SK-N-SH (cell line): ENCODE measurements at regions not wholly inside any gene's neighbourhood (a gene's known extent, or its start where the extent isn't known, plus 50 kb on each side); places are given as distances from the start of the nearest gene placed in this dataset.

Experiments
- CTCF ChIA-PET: fragments of 300-600, 350-600 bp; formaldehyde crosslinking; extraction: SDS; loops from one replicate; lab custom pipeline; 2021; lab: Yijun Ruan, JAX
- POLR2A ChIA-PET: fragments of 350-600 bp; sonication (Branson Sonifier 250); formaldehyde crosslinking; extraction: SDS; loops from one replicate; lab custom pipeline; 2020; ENCODE audit warnings: antibody characterized with exemption, inconsistent platforms; lab: Yijun Ruan, JAX
- DNase-seq: peaks from one replicate; pipeline ENCODE4 v3.0.0; 2012
- H2AFZ ChIP-seq: fragments of 200-600 bp; sonication (generic); 2 replicates; pipeline ENCODE4 v1.8.1; 2016; ENCODE audit warnings: antibody characterized with exemption, mild to moderate bottlenecking, low read depth
- H3F3A ChIP-seq: fragments of 200-600 bp; sonication (generic); replicated peaks from 2 replicates; pipeline ENCODE3; 2016; ENCODE audit warnings: antibody characterized with exemption, mild to moderate bottlenecking; ENCODE audit not compliant: insufficient read depth
- H3K27ac ChIP-seq, 2 experiments: fragments of 200-500 bp in 1 of 2; fragments of 200-600 bp in 1 of 2; sonication (Bioruptor generic) in 1 of 2; sonication (generic), shearing (Covaris generic) in 1 of 2; 2 replicates each; pipeline versions ENCODE4 v1.5.1 to v1.6.1; 2014 to 2016; ENCODE audit warnings: low read depth in 2 of 2, inconsistent platforms in 1 of 2, low read length in 1 of 2, mild to moderate bottlenecking in 1 of 2, mixed read lengths in 1 of 2
- H3K27me3 ChIP-seq: fragments of 200-600 bp; sonication (generic), shearing (Covaris generic); 2 replicates; pipeline ENCODE4 v1.6.1; 2016; ENCODE audit warnings: mixed run types; ENCODE audit not compliant: insufficient read depth
- H3K36me3 ChIP-seq, 2 experiments: fragments of 200-500 bp in 1 of 2; fragments of 200-600 bp in 1 of 2; sonication (Bioruptor generic) in 1 of 2; sonication (generic) in 1 of 2; replicated peaks in 1 of 2; 2 replicates each; pipeline versions ENCODE3 to v1.5.1; 2014 to 2016; ENCODE audit warnings: low read length in 1 of 2, mild to moderate bottlenecking in 1 of 2; ENCODE audit not compliant: insufficient read depth in 2 of 2, control insufficient read depth in 1 of 2
- H3K4me1 ChIP-seq, 2 experiments: fragments of 200-500 bp in 1 of 2; fragments of 200-600 bp in 1 of 2; sonication (Bioruptor generic) in 1 of 2; sonication (generic), shearing (Covaris generic) in 1 of 2; 2 replicates each; pipeline versions ENCODE4 v1.5.1 to v1.6.1; 2014 to 2016; ENCODE audit warnings: low read depth in 1 of 2, low read length in 1 of 2, mixed run types in 1 of 2; ENCODE audit not compliant: insufficient read depth in 2 of 2, control insufficient read depth in 1 of 2
- H3K4me2 ChIP-seq: fragments of 200-600 bp; sonication (generic), shearing (Covaris generic); 2 replicates; pipeline ENCODE4 v1.6.1; 2017; ENCODE audit warnings: mixed run types
- H3K4me3 ChIP-seq, 2 experiments: fragments of 200-500 bp in 1 of 2; fragments of 200-600 bp in 1 of 2; sonication (Bioruptor generic) in 1 of 2; sonication (generic), shearing (Covaris generic) in 1 of 2; 2 replicates each; pipeline versions ENCODE4 v1.5.1 to v1.8.1; 2014 to 2016; ENCODE audit warnings: low read depth in 2 of 2, inconsistent platforms in 1 of 2, low read length in 1 of 2, mild to moderate bottlenecking in 1 of 2, mixed read lengths in 1 of 2, moderate library complexity in 1 of 2
- H3K79me2 ChIP-seq: fragments of 200-600 bp; sonication (generic); 2 replicates; pipeline ENCODE4 v1.8.1; 2017; ENCODE audit warnings: mild to moderate bottlenecking; ENCODE audit not compliant: insufficient read depth
- H3K9ac ChIP-seq: fragments of 200-600 bp; sonication (generic); 2 replicates; pipeline ENCODE4 v1.6.1; 2017; ENCODE audit warnings: mixed run types
- H3K9me2 ChIP-seq: fragments of 200-600 bp; sonication (generic); 2 replicates; pipeline ENCODE4 v1.6.1; 2017; ENCODE audit warnings: mixed run types
- H3K9me3 ChIP-seq: fragments of 200-600 bp; sonication (generic); 2 replicates; pipeline ENCODE4 v1.6.1; 2017; ENCODE audit warnings: mixed run types, mild to moderate bottlenecking, moderate library complexity
- H4K20me1 ChIP-seq: fragments of 200-600 bp; sonication (generic); 2 replicates; pipeline ENCODE4 v1.6.1; 2017; ENCODE audit warnings: mild to moderate bottlenecking, mixed run types; ENCODE audit not compliant: insufficient read depth
- CHD2 ChIP-seq: fragments of 150-350 bp; IDR thresholded peaks from 2 replicates; pipeline ENCODE4 v1.6.1; 2018; ENCODE audit warnings: low read length; ENCODE audit not compliant: partially characterized antibody
- CTCF ChIP-seq: fragments of 200-600 bp; sonication (generic); IDR thresholded peaks from 2 replicates; pipeline ENCODE4 v1.6.1; 2017; ENCODE audit warnings: antibody characterized with exemption, mild to moderate bottlenecking, moderate library complexity
- ELF1 ChIP-seq: IDR thresholded peaks from 2 replicates; pipeline ENCODE4 v1.4.0; 2012
- EP300 ChIP-seq, 2 experiments: IDR thresholded peaks; 2 replicates each; pipeline versions ENCODE4 v1.4.0 to v1.6.1; 2012; ENCODE audit warnings: borderline replicate concordance in 1 of 2, low read depth in 1 of 2, low read length in 1 of 2
- EZH2phosphoT487 ChIP-seq: fragments of 200-600 bp; sonication (generic); IDR thresholded peaks from 2 replicates; pipeline ENCODE4 v1.6.1; 2017; ENCODE audit warnings: low read depth, mixed run types, mild to moderate bottlenecking, antibody characterized with exemption, moderate library complexity, borderline replicate concordance
- FOSL2 ChIP-seq: IDR thresholded peaks from 2 replicates; pipeline ENCODE4 v1.4.0; 2012; ENCODE audit warnings: low read depth, mild to moderate bottlenecking, moderate library complexity, borderline replicate concordance
- FOXJ3 ChIP-seq: sonication (generic); formaldehyde crosslinking; IDR thresholded peaks from 2 replicates; pipeline ENCODE4 v1.5.1; 2020; ENCODE audit warnings: mild to moderate bottlenecking, missing genetic modification reagents
- MXI1 ChIP-seq: IDR thresholded peaks from 2 replicates; pipeline ENCODE4 v1.6.1; 2012; ENCODE audit warnings: mild to moderate bottlenecking, low read depth, low read length, improper control_type of control experiment
- NRF1 ChIP-seq: IDR thresholded peaks from 2 replicates; pipeline ENCODE4 v1.6.1; 2012; ENCODE audit warnings: low read depth, mild to moderate bottlenecking, low read length
- PBX3 ChIP-seq: IDR thresholded peaks from 2 replicates; pipeline ENCODE4; 2012
- POLR2AphosphoS5 ChIP-seq: IDR thresholded peaks from 2 replicates; pipeline ENCODE4 v1.6.1; 2012; ENCODE audit warnings: low read depth, low read length
- RAD21 ChIP-seq: IDR thresholded peaks from 2 replicates; pipeline ENCODE4 v1.6.1; 2012; ENCODE audit warnings: mild to moderate bottlenecking, low read length
- SIN3A ChIP-seq: IDR thresholded peaks from 2 replicates; pipeline ENCODE4 v1.6.1; 2012; ENCODE audit warnings: low read depth, mild to moderate bottlenecking, low read length, moderate library complexity, borderline replicate concordance
- TEAD4 ChIP-seq: IDR thresholded peaks from 2 replicates; pipeline ENCODE4 v1.4.0; 2012; ENCODE audit warnings: mild to moderate bottlenecking, borderline replicate concordance; ENCODE audit not compliant: insufficient read depth
- USF1 ChIP-seq: IDR thresholded peaks from 2 replicates; pipeline ENCODE4 v1.4.0; 2012; ENCODE audit warnings: low read depth, borderline replicate concordance
- WGBS: methylation state at CpG from one replicate; pipeline ENCODE4 v1.1.6; 2017; ENCODE audit warnings: low lambda C conversion rate; 5-methylcytosine and 5-hydroxymethylcytosine counted together
- TF ChIP-seq, protein P1 (sequence below): IDR thresholded peaks from 2 replicates; pipeline ENCODE4 v1.6.1; 2012; ENCODE audit warnings: mild to moderate bottlenecking, low read depth, low read length, moderate library complexity
- TF ChIP-seq, protein P2 (sequence below): IDR thresholded peaks from 2 replicates; pipeline ENCODE4 v1.4.0; 2012; ENCODE audit warnings: low read depth, borderline replicate concordance

DNA sequence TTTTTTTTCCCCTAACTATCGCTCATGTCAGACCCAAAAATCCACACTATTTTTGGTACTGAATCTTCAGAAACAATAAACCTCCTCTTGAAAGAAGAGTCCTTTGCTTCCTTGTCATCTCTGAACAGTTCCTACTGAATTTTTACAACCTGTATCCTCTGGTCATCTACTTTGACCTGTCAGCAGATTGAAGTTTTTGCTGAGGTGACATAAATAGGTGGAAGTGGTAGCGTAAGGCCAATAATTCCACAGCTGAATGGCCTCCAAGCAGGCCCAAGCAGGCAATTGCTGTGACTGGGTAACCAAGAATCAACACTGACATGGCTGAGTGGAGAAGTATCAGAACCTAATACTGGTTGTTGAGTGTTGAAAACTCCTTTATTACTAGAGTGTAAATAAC lies 117.4 kb upstream of the MAGI2 start:
- TF ChIP-seq ELF1: no peak
- no peak for TF ChIP-seq EZH2phosphoT487
- no peak for TF ChIP-seq NRF1
- no peak for TF ChIP-seq USF1
- TF ChIP-seq CTCF: no peak
- TF ChIP-seq FOXJ3 (CRISPR knock-in tag): no peak
- no peak for TF ChIP-seq PBX3
- no peak overlapping the region for H3K4me3 ChIP-seq

GRCh38 chr7:79563821-79564522 lies 110.5 kb upstream of the MAGI2 start:
- H3K27me3 ChIP-seq: no peaks in the 10 kb centered on the region
- no peak overlapping the region for H3K9ac ChIP-seq
- H3K79me2 ChIP-seq: no peaks in the 10 kb centered on the region
- H3K4me2 ChIP-seq: no peak overlapping the region
- DNase-seq: no peak
- ChIA-PET CTCF (interaction anchor here (1.1 to 1.8 kb wide), 2 partner anchors 13 to 266 kb away, joined by 3 to 4 read pairs; no protein-coding TSS in a partner anchor), POLR2A (no interaction called here)
- no peak overlapping the region for H3K27ac ChIP-seq
- H3K36me3 ChIP-seq: no peaks in the 10 kb centered on the region
- H2AFZ ChIP-seq: no peak overlapping the region
- no peaks in the 10 kb centered on the region for H3K9me3 ChIP-seq
- H3K4me1 ChIP-seq: no peaks in the 10 kb centered on the region
- 97% methylated on average over 2 of the region's 2 CpGs for WGBS
- H3F3A ChIP-seq: no peaks in the 10 kb centered on the region
- H3K9me2 ChIP-seq: no peaks in the 10 kb centered on the region
- no peaks in the 10 kb centered on the region for H4K20me1 ChIP-seq
- no peak overlapping the region for H3K4me3 ChIP-seq
- no peak for TF ChIP-seq POLR2AphosphoS5
- TF ChIP-seq MXI1: no peak
- TF ChIP-seq SIN3A: no peak
- no peak for TF ChIP-seq TEAD4
- no peak for TF ChIP-seq FOSL2
- TF ChIP-seq, protein P1, sequence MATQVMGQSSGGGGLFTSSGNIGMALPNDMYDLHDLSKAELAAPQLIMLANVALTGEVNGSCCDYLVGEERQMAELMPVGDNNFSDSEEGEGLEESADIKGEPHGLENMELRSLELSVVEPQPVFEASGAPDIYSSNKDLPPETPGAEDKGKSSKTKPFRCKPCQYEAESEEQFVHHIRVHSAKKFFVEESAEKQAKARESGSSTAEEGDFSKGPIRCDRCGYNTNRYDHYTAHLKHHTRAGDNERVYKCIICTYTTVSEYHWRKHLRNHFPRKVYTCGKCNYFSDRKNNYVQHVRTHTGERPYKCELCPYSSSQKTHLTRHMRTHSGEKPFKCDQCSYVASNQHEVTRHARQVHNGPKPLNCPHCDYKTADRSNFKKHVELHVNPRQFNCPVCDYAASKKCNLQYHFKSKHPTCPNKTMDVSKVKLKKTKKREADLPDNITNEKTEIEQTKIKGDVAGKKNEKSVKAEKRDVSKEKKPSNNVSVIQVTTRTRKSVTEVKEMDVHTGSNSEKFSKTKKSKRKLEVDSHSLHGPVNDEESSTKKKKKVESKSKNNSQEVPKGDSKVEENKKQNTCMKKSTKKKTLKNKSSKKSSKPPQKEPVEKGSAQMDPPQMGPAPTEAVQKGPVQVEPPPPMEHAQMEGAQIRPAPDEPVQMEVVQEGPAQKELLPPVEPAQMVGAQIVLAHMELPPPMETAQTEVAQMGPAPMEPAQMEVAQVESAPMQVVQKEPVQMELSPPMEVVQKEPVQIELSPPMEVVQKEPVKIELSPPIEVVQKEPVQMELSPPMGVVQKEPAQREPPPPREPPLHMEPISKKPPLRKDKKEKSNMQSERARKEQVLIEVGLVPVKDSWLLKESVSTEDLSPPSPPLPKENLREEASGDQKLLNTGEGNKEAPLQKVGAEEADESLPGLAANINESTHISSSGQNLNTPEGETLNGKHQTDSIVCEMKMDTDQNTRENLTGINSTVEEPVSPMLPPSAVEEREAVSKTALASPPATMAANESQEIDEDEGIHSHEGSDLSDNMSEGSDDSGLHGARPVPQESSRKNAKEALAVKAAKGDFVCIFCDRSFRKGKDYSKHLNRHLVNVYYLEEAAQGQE: no peak
- no peak for TF ChIP-seq EP300 (IDR thresholded peaks at IDR 0.05; ENCODE audit: borderline replicate concordance in 1 of 2, low read depth in 1 of 2, low read length in 1 of 2)
- TF ChIP-seq, protein P2, sequence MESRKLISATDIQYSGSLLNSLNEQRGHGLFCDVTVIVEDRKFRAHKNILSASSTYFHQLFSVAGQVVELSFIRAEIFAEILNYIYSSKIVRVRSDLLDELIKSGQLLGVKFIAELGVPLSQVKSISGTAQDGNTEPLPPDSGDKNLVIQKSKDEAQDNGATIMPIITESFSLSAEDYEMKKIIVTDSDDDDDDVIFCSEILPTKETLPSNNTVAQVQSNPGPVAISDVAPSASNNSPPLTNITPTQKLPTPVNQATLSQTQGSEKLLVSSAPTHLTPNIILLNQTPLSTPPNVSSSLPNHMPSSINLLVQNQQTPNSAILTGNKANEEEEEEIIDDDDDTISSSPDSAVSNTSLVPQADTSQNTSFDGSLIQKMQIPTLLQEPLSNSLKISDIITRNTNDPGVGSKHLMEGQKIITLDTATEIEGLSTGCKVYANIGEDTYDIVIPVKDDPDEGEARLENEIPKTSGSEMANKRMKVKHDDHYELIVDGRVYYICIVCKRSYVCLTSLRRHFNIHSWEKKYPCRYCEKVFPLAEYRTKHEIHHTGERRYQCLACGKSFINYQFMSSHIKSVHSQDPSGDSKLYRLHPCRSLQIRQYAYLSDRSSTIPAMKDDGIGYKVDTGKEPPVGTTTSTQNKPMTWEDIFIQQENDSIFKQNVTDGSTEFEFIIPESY: no peak
- TF ChIP-seq CHD2: no peak
- TF ChIP-seq RAD21: no peak

More for the DNA sequence above, 117.4 kb upstream of the MAGI2 start:
- Histone ChIP-seq H3K79me2 (no peaks in the 10 kb centered on the region), H3K27ac (no peak overlapping the region), H2AFZ (no peak overlapping the region), H3K27me3 (no peaks in the 10 kb centered on the region), H3F3A (no peaks in the 10 kb centered on the region), H3K9me2 (0 out of 2 replicates have a peak, but pooled peaks cover 3% of the 10 kb centered on the region), H3K9me3 (no peaks in the 10 kb centered on the region), H3K4me2 (no peak overlapping the region), H3K4me1 (no peaks in the 10 kb centered on the region), H4K20me1 (no peaks in the 10 kb centered on the region), H3K36me3 (no peaks in the 10 kb centered on the region), H3K9ac (no peak overlapping the region)
- 95% methylated on average over 2 of the region's 2 CpGs for WGBS
- ChIA-PET CTCF (no interaction called here), POLR2A (no interaction called here)
- no peak for DNase-seq
